PC-9 (cell line): ENCODE measurements at regions not wholly inside any gene's neighbourhood (a gene's known extent, or its start where the extent isn't known, plus 50 kb on each side); places are given as distances from the start of the nearest gene placed in this dataset.

ENCODE experiments used
- BruUV-seq: library from RNA; stranded (reverse); fragments of 400-500 nt; replicated peaks from 2 replicates; lab custom pipeline; 2021; lab: Mats Ljungman, UMichigan
- CTCF ChIA-PET: fragments of 300-600 bp; sonication (Branson Sonifier 250); formaldehyde crosslinking; loops from one replicate; lab custom pipeline; 2022; ENCODE audit warnings: antibody characterized with exemption; lab: Charles Lee
- POLR2A ChIA-PET: fragments of 300-600 bp; sonication (Branson Sonifier 250); formaldehyde crosslinking; loops from one replicate; lab custom pipeline; 2022; ENCODE audit warnings: antibody characterized with exemption; ENCODE audit not compliant: unreplicated experiment; lab: Charles Lee
- DNase-seq, 2 experiments: peaks; one replicate each; pipeline versions ENCODE4 v3.0.0 to v3.0.0-alpha.2; 2015 to 2022; ENCODE audit warnings: mixed read lengths in 1 of 2
- H2AFZ ChIP-seq: fragments of 200-600 bp; sonication (generic); 2 replicates; pipeline ENCODE4 v1.8.1; 2017; ENCODE audit warnings: antibody characterized with exemption
- H3F3A ChIP-seq: fragments of 200-600 bp; sonication (generic); 2 replicates; pipeline ENCODE4 v1.8.1; 2017; ENCODE audit warnings: antibody characterized with exemption, mild to moderate bottlenecking, low read depth; ENCODE audit not compliant: insufficient read depth
- H3K27ac ChIP-seq: fragments of 200-600 bp; sonication (generic); 2 replicates; pipeline ENCODE4 v1.6.1; 2016; ENCODE audit warnings: mixed run types
- H3K27me3 ChIP-seq: fragments of 200-600 bp; sonication (generic); 2 replicates; pipeline ENCODE4 v1.6.1; 2016; ENCODE audit warnings: low read depth, mixed run types; ENCODE audit not compliant: insufficient read depth
- H3K36me3 ChIP-seq: fragments of 200-600 bp; sonication (generic); 2 replicates; pipeline ENCODE4 v1.6.1; 2016; ENCODE audit warnings: low read depth, mixed run types
- H3K4me1 ChIP-seq: fragments of 200-600 bp; sonication (generic); replicated peaks from 2 replicates; pipeline ENCODE4 v1.6.1; 2016; ENCODE audit warnings: mixed run types; ENCODE audit not compliant: insufficient read depth
- H3K4me2 ChIP-seq: fragments of 200-600 bp; sonication (generic); 2 replicates; pipeline ENCODE4 v1.6.1; 2017; ENCODE audit warnings: mixed run types
- H3K4me3 ChIP-seq: fragments of 200-600 bp; sonication (generic); 2 replicates; pipeline ENCODE4 v1.6.1; 2016; ENCODE audit warnings: mixed run types
- H3K79me2 ChIP-seq: fragments of 200-600 bp; sonication (generic); 2 replicates; pipeline ENCODE4 v1.6.1; 2017; ENCODE audit warnings: low read depth, mixed run types
- H3K9me2 ChIP-seq: fragments of 200-600 bp; sonication (generic); 2 replicates; pipeline ENCODE4 v1.8.1; 2017; ENCODE audit warnings: mild to moderate bottlenecking; ENCODE audit not compliant: insufficient read depth
- H3K9me3 ChIP-seq: fragments of 200-600 bp; sonication (generic); 2 replicates; pipeline ENCODE4 v1.8.1; 2016; ENCODE audit warnings: low read depth; ENCODE audit not compliant: insufficient read depth
- H4K20me1 ChIP-seq: fragments of 200-600 bp; sonication (generic); 2 replicates; pipeline ENCODE4 v1.8.1; 2017; ENCODE audit not compliant: insufficient read depth
- CTCF ChIP-seq: fragments of 200-600 bp; sonication (generic); conservative IDR thresholded peaks from 2 replicates; pipeline ENCODE4 v1.6.1; 2017; ENCODE audit warnings: mixed run types, antibody characterized with exemption, mild to moderate bottlenecking, moderate library complexity
- EZH2 ChIP-seq: fragments of 200-600 bp; sonication (generic); IDR thresholded peaks from 2 replicates; pipeline ENCODE4 v1.8.0; 2017; ENCODE audit warnings: antibody characterized with exemption, low read depth
- intact Hi-C: fragments of 100-400 bp; cut with micrococcal nuclease; formaldehyde crosslinking; loops from one replicate; pipeline ENCODE4 v1.10.0; 2022; ENCODE audit not compliant: unreplicated experiment

GRCh38 chr12:13371367-13371766 is 174.8 kb downstream of the EMP1 start:
- Histone ChIP-seq H3K27me3 (no peaks in the 10 kb centered on the region), H3K4me2 (no peak overlapping the region), H4K20me1 (no peaks in the 10 kb centered on the region), H3K4me1 (peaks cover 30% of the 10 kb centered on the region), H3K36me3 (peaks cover 11% of the 10 kb centered on the region; the same call in 1 of the 2 replicates), H3F3A (peaks cover 16% of the 10 kb centered on the region), H3K79me2 (no peaks in the 10 kb centered on the region), H3K9me2 (no peaks in the 10 kb centered on the region), H2AFZ (no peak overlapping the region), H3K27ac (no peak overlapping the region), H3K4me3 (no peak overlapping the region), H3K9me3 (0 out of 2 replicates have a peak, but pooled peaks cover 6% of the 10 kb centered on the region)
- BruUV-seq = no TSS peak
- POLR2A ChIA-PET = interaction anchor here (0.7 kb wide), 1 partner anchor 517 kb away, joined by 3 read pairs; no protein-coding TSS in a partner anchor
- CTCF ChIA-PET = interaction anchor here (1.0 to 1.6 kb wide), 3 partner anchors 9 to 163 kb away, joined by 3 to 8 read pairs (median 3); no protein-coding TSS in a partner anchor
- DNase-seq = no peak
- TF ChIP-seq EZH2 (no peak), CTCF (no peak)
- intact Hi-C loops = no loop called here

DNA sequence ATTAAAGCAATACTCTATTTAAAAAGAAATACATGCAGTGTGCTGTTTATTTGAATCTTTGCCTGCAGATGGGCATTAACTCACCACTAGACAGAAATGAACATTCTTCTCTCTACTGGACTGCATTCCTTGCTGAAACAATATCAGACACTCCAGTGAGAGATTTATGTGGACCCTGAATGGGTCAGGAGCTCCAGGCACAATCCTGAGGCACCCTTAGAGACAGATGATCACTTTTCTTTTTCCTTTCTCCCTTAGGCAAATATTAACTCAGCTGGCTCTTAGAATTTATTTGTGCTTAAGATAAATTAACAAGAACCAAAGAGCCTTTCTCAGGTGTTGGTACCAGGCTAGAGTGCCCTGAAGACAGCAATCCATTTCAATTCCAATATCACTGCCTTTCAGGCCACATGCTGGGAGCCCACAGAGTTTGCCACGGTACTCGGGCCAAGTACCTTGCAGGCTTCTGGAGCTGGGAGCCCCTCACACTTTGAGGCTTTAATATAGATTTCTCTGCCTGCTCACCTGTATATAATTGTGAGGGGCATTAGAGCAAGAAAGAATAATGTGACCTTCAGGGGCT is 173.0 kb downstream of the EMP1 start:
- BruUV-seq = no TSS peak
- CTCF ChIA-PET = no interaction called here
- POLR2A ChIA-PET = interaction anchor here (0.5 kb wide), 1 partner anchor 91 kb away, joined by 5 read pairs; no protein-coding TSS in a partner anchor

DNA sequence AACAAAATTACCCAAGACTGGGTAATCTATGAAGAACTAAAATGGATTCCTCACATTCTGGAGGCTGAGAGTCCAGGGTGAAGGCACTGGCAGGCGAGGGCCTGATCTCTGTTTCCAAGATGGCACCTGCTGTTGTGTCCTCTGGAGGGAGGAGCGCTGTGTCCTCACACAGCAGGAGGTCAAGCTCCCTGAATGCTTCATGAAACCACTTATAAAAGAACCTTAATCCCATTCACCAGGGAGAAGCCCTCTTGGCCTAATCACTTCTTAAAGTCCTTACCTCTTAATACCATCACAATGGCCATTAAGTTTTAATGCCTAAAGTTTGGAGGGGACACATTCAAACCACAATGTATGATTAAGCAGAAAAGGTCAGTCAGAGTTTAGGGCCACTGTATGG is 172.4 kb downstream of the EMP1 start:
- H3K79me2 ChIP-seq = no peaks in the 10 kb centered on the region
- no peaks in the 10 kb centered on the region for H3K9me2 ChIP-seq
- H3K9me3 ChIP-seq = peaks cover 6% of the 10 kb centered on the region; the same call in 1 of the 2 replicates
- intact Hi-C loops = no loop called here
- H3K27me3 ChIP-seq = no peaks in the 10 kb centered on the region
- CTCF ChIA-PET = no interaction called here
- H3K4me3 ChIP-seq = no peak overlapping the region
- H4K20me1 ChIP-seq = no peaks in the 10 kb centered on the region
- DNase-seq = no peak
- no peak overlapping the region for H3K4me2 ChIP-seq
- peaks cover 3% of the 10 kb centered on the region; the same call in 1 of the 2 replicates for H3K36me3 ChIP-seq
- no peak for TF ChIP-seq EZH2
- TF ChIP-seq CTCF = no peak
- H3K4me1 ChIP-seq = peaks cover 13% of the 10 kb centered on the region; the same call in 1 of the 2 replicates
- BruUV-seq = no TSS peak
- no peaks in the 10 kb centered on the region for H3F3A ChIP-seq
- H2AFZ ChIP-seq = no peak overlapping the region
- H3K27ac ChIP-seq = no peak overlapping the region
- POLR2A ChIA-PET = no interaction called here

More for the DNA sequence above, 173.0 kb downstream of the EMP1 start:
- DNase-seq = no peak
- Histone ChIP-seq H3K4me1 (peaks cover 13% of the 10 kb centered on the region; the same call in 1 of the 2 replicates), H3K9me2 (no peaks in the 10 kb centered on the region), H4K20me1 (no peaks in the 10 kb centered on the region), H3K27me3 (no peaks in the 10 kb centered on the region), H3K27ac (no peak overlapping the region), H3K4me2 (no peak overlapping the region), H3F3A (no peaks in the 10 kb centered on the region), H3K79me2 (no peaks in the 10 kb centered on the region), H3K36me3 (peaks cover 3% of the 10 kb centered on the region; the same call in 1 of the 2 replicates), H2AFZ (no peak overlapping the region), H3K9me3 (peaks cover 6% of the 10 kb centered on the region; the same call in 1 of the 2 replicates), H3K4me3 (no peak overlapping the region)
- TF ChIP-seq EZH2 = no peak
- TF ChIP-seq CTCF = no peak
- intact Hi-C loops = no loop called here
